ENCODE measurements at regions not wholly inside any gene's neighbourhood (a gene's known extent, or its start where the extent isn't known, plus 50 kb on each side); places are given as distances from the start of the nearest gene placed in this dataset.

GRCh38 chr2:33650171-33650570 lies 51.1 kb upstream of the FAM98A start:
- no peak for TF ChIP-seq ZNF19 (tag by site-specific recombination; IDR thresholded peaks at IDR 0.05; ENCODE audit: low read depth)
- no peak for TF ChIP-seq CTCF (tag by site-specific recombination; IDR thresholded peaks at IDR 0.05)

All from HEK293 (cell line).